ENCODE measurements at regions not wholly inside any gene's neighbourhood (a gene's known extent, or its start where the extent isn't known, plus 50 kb on each side); places are given as distances from the start of the nearest gene placed in this dataset.

- H3K9me3 ChIP-seq (ENCODE audit: control insufficient read depth, low read length): no peaks in the 10 kb centered on the region
- H3K27ac ChIP-seq (ENCODE audit: insufficient read depth, low read length, poor library complexity, severe bottlenecking): no peak overlapping the region
- H3K36me3 ChIP-seq (ENCODE audit: control insufficient read depth, insufficient read depth, low read length): no peaks in the 10 kb centered on the region
- H3K4me1 ChIP-seq (ENCODE audit: control insufficient read depth, insufficient read depth, low read length, poor library complexity, severe bottlenecking): no peaks in the 10 kb centered on the region
- H3K27me3 ChIP-seq (replicated peaks; ENCODE audit: control insufficient read depth, insufficient read depth, low read length, poor library complexity, severe bottlenecking): no peaks in the 10 kb centered on the region
- H3K4me3 ChIP-seq (ENCODE audit: insufficient read depth, low read depth, low read length, poor library complexity, severe bottlenecking): no peak overlapping the region
- DNase-seq: no peak
Measured at GRCh38 chr7:113722006-113722405, 196.8 kb downstream of the PPP1R3A start.

GRCh38 chr7:113717739-113718138 is 201.1 kb downstream of the PPP1R3A start:
- H3K36me3 ChIP-seq (ENCODE audit: control insufficient read depth, insufficient read depth, low read length): no peaks in the 10 kb centered on the region
- H3K27ac ChIP-seq (ENCODE audit: insufficient read depth, low read length, poor library complexity, severe bottlenecking): no peak overlapping the region
- H3K9me3 ChIP-seq (ENCODE audit: control insufficient read depth, low read length): no peaks in the 10 kb centered on the region

GRCh38 chr7:113715981-113716856 is 202.6 kb downstream of the PPP1R3A start:
- Histone ChIP-seq H3K27me3 (replicated peaks; ENCODE audit: control insufficient read depth, insufficient read depth, low read length, poor library complexity, severe bottlenecking) (no peaks in the 10 kb centered on the region), H3K4me3 (ENCODE audit: insufficient read depth, low read depth, low read length, poor library complexity, severe bottlenecking) (no peak overlapping the region), H3K4me1 (ENCODE audit: control insufficient read depth, insufficient read depth, low read length, poor library complexity, severe bottlenecking) (no peaks in the 10 kb centered on the region), H3K27ac (ENCODE audit: insufficient read depth, low read length, poor library complexity, severe bottlenecking) (no peak overlapping the region), H3K36me3 (ENCODE audit: control insufficient read depth, insufficient read depth, low read length) (no peaks in the 10 kb centered on the region), H3K9me3 (ENCODE audit: control insufficient read depth, low read length) (no peaks in the 10 kb centered on the region)
- DNase-seq: no peak

More at GRCh38 chr7:113717739-113718138, 201.1 kb downstream of the PPP1R3A start:
- DNase-seq: no peak
- H3K4me1 ChIP-seq (ENCODE audit: control insufficient read depth, insufficient read depth, low read length, poor library complexity, severe bottlenecking): no peaks in the 10 kb centered on the region
- H3K4me3 ChIP-seq (ENCODE audit: insufficient read depth, low read depth, low read length, poor library complexity, severe bottlenecking): no peak overlapping the region
- H3K27me3 ChIP-seq (replicated peaks; ENCODE audit: control insufficient read depth, insufficient read depth, low read length, poor library complexity, severe bottlenecking): no peaks in the 10 kb centered on the region

- Histone ChIP-seq H3K27ac (ENCODE audit: insufficient read depth, low read length, poor library complexity, severe bottlenecking) (no peak overlapping the region), H3K4me1 (ENCODE audit: control insufficient read depth, insufficient read depth, low read length, poor library complexity, severe bottlenecking) (no peaks in the 10 kb centered on the region), H3K36me3 (ENCODE audit: control insufficient read depth, insufficient read depth, low read length) (no peaks in the 10 kb centered on the region), H3K27me3 (replicated peaks; ENCODE audit: control insufficient read depth, insufficient read depth, low read length, poor library complexity, severe bottlenecking) (no peaks in the 10 kb centered on the region), H3K4me3 (ENCODE audit: insufficient read depth, low read depth, low read length, poor library complexity, severe bottlenecking) (no peak overlapping the region), H3K9me3 (ENCODE audit: control insufficient read depth, low read length) (no peaks in the 10 kb centered on the region)
- DNase-seq: no peak
Measured at GRCh38 chr7:113715262-113715661, 203.5 kb downstream of the PPP1R3A start.

- Histone ChIP-seq H3K27me3 (replicated peaks; ENCODE audit: control insufficient read depth, insufficient read depth, low read length, poor library complexity, severe bottlenecking) (no peaks in the 10 kb centered on the region), H3K36me3 (ENCODE audit: control insufficient read depth, insufficient read depth, low read length) (no peaks in the 10 kb centered on the region), H3K9me3 (ENCODE audit: control insufficient read depth, low read length) (no peaks in the 10 kb centered on the region), H3K4me1 (ENCODE audit: control insufficient read depth, insufficient read depth, low read length, poor library complexity, severe bottlenecking) (no peaks in the 10 kb centered on the region), H3K27ac (ENCODE audit: insufficient read depth, low read length, poor library complexity, severe bottlenecking) (no peak overlapping the region), H3K4me3 (ENCODE audit: insufficient read depth, low read depth, low read length, poor library complexity, severe bottlenecking) (no peak overlapping the region)
- DNase-seq: peak in 1 of 3 donors; percentile 21
Measured at GRCh38 chr7:113710310-113711096, 208.3 kb downstream of the PPP1R3A start.

- no peaks in the 10 kb centered on the region for H3K9me3 ChIP-seq (ENCODE audit: control insufficient read depth, low read length)
- no peak for DNase-seq
- no peaks in the 10 kb centered on the region for H3K4me1 ChIP-seq (ENCODE audit: control insufficient read depth, insufficient read depth, low read length, poor library complexity, severe bottlenecking)
- H3K4me3 ChIP-seq (ENCODE audit: insufficient read depth, low read depth, low read length, poor library complexity, severe bottlenecking): no peak overlapping the region
- H3K27ac ChIP-seq (ENCODE audit: insufficient read depth, low read length, poor library complexity, severe bottlenecking): no peak overlapping the region
- no peaks in the 10 kb centered on the region for H3K36me3 ChIP-seq (ENCODE audit: control insufficient read depth, insufficient read depth, low read length)
- H3K27me3 ChIP-seq (replicated peaks; ENCODE audit: control insufficient read depth, insufficient read depth, low read length, poor library complexity, severe bottlenecking): no peaks in the 10 kb centered on the region
Measured at GRCh38 chr7:113705439-113705838, 213.4 kb downstream of the PPP1R3A start.

- no peak for DNase-seq
- H3K27ac ChIP-seq (ENCODE audit: insufficient read depth, low read length, poor library complexity, severe bottlenecking): no peak overlapping the region
- H3K4me1 ChIP-seq (ENCODE audit: control insufficient read depth, insufficient read depth, low read length, poor library complexity, severe bottlenecking): no peaks in the 10 kb centered on the region
Measured at GRCh38 chr7:113698556-113699220, 220.1 kb downstream of the PPP1R3A start.

GRCh38 chr7:113694149-113694548 is 224.7 kb downstream of the PPP1R3A start:
- Histone ChIP-seq H3K4me1 (ENCODE audit: control insufficient read depth, insufficient read depth, low read length, poor library complexity, severe bottlenecking) (no peaks in the 10 kb centered on the region), H3K27me3 (replicated peaks; ENCODE audit: control insufficient read depth, insufficient read depth, low read length, poor library complexity, severe bottlenecking) (no peaks in the 10 kb centered on the region), H3K4me3 (ENCODE audit: insufficient read depth, low read depth, low read length, poor library complexity, severe bottlenecking) (no peak overlapping the region), H3K36me3 (ENCODE audit: control insufficient read depth, insufficient read depth, low read length) (no peaks in the 10 kb centered on the region), H3K27ac (ENCODE audit: insufficient read depth, low read length, poor library complexity, severe bottlenecking) (no peak overlapping the region), H3K9me3 (ENCODE audit: control insufficient read depth, low read length) (no peaks in the 10 kb centered on the region)
- DNase-seq: no peak

More at GRCh38 chr7:113698556-113699220, 220.1 kb downstream of the PPP1R3A start:
- Histone ChIP-seq H3K27me3 (replicated peaks; ENCODE audit: control insufficient read depth, insufficient read depth, low read length, poor library complexity, severe bottlenecking) (no peaks in the 10 kb centered on the region), H3K4me3 (ENCODE audit: insufficient read depth, low read depth, low read length, poor library complexity, severe bottlenecking) (no peak overlapping the region), H3K9me3 (ENCODE audit: control insufficient read depth, low read length) (no peaks in the 10 kb centered on the region), H3K36me3 (ENCODE audit: control insufficient read depth, insufficient read depth, low read length) (no peaks in the 10 kb centered on the region)

GRCh38 chr7:113684165-113684564 is 234.6 kb downstream of the PPP1R3A start:
- Histone ChIP-seq H3K4me1 (ENCODE audit: control insufficient read depth, insufficient read depth, low read length, poor library complexity, severe bottlenecking) (no peaks in the 10 kb centered on the region), H3K27ac (ENCODE audit: insufficient read depth, low read length, poor library complexity, severe bottlenecking) (no peak overlapping the region), H3K36me3 (ENCODE audit: control insufficient read depth, insufficient read depth, low read length) (no peaks in the 10 kb centered on the region), H3K4me3 (ENCODE audit: insufficient read depth, low read depth, low read length, poor library complexity, severe bottlenecking) (no peak overlapping the region), H3K9me3 (ENCODE audit: control insufficient read depth, low read length) (no peaks in the 10 kb centered on the region), H3K27me3 (replicated peaks; ENCODE audit: control insufficient read depth, insufficient read depth, low read length, poor library complexity, severe bottlenecking) (no peaks in the 10 kb centered on the region)
- DNase-seq: no peak

All from effector memory CD4-positive, alpha-beta T cell (primary cell).